ENCODE measurements at regions not wholly inside any gene's neighbourhood (a gene's known extent, or its start where the extent isn't known, plus 50 kb on each side); places are given as distances from the start of the nearest gene placed in this dataset.
"Not testable (repeated sequence)": the region's sequence is repeated elsewhere in the genome, so short reads cannot be mapped to it uniquely, and the experiment has no call there.

- no peak for DNase-seq (ENCODE audit: low read depth in 2 of 2)
Observed at GRCh38 chr3:106305882-106306435, 437.1 kb upstream of the CBLB start.

GRCh38 chr3:106309274-106309673 is 440.5 kb upstream of the CBLB start:
- DNase-seq (ENCODE audit: low read depth in 2 of 2): no peak

DNA sequence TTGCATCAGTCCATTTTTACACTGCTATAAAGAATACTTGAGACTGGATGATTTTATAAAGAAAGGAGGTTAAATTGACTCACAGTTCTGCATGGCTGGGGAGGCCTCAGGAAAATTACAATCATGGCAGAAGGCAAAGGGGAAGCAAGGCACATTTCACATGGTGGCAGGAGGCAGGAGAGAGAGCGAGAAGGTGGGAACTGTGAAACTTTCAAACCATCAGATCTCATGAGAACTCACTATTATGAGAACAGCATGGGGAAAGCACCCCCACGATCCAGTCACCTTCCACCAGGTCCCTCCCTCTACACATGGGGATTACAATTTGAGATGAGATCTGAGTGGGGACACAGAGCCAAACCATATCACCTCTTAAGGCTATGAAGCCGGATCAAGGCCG is 441.0 kb upstream of the CBLB start:
- DNase-seq (ENCODE audit: low read depth in 2 of 2): not testable (repeated sequence)

GRCh38 chr3:106317141-106318055 is 448.6 kb upstream of the CBLB start:
- no peak for DNase-seq (ENCODE audit: low read depth in 2 of 2)

- DNase-seq (ENCODE audit: low read depth in 2 of 2): not testable (repeated sequence)
Observed at GRCh38 chr3:106321438-106321837, 452.6 kb upstream of the CBLB start.

- DNase-seq (ENCODE audit: low read depth in 2 of 2): no peak
Observed at GRCh38 chr3:106323586-106323985, 454.8 kb upstream of the CBLB start.

GRCh38 chr3:106326941-106327695 is 458.3 kb upstream of the CBLB start:
- DNase-seq (ENCODE audit: low read depth in 2 of 2): no peak

DNA sequence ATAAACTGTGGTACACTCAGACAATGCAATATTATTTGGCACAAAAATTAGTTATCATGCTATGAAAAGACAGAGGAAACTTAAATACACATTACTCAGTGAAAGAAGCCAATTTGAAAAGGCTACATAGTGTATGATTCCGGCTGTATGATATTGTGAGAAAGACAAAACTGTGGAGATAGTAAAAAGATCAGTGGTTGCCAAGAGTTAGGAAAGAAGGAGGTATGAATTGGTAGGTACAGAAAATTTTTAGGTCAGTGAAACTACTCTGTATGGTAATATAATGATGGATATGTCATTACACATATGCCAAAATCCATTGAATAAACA is 458.8 kb upstream of the CBLB start:
- DNase-seq (ENCODE audit: low read depth in 2 of 2): no peak

- DNase-seq (ENCODE audit: low read depth in 2 of 2): no peak
Observed at GRCh38 chr3:106328224-106328623, 459.4 kb upstream of the CBLB start.

DNA sequence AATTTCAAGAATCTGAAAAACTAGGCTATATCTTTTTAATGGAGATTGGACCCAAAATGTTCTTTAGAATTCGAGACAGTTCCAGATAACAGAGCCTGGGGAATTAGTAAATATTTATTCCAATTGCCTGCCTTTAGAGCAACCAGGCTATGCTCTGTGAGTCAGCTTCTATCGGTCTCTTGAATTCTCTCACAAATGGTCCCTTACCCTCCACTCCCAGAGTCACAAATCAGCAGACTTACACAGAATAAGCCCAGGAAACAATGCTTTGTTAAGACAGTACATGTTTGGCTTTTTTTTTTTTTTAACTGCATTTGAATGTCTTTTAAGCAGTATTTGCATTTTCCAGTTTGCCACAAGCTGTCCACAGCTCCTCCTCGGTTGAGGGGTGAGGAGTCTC is 460.7 kb upstream of the CBLB start:
- no peak for DNase-seq (ENCODE audit: low read depth in 2 of 2)

- no peak for DNase-seq (ENCODE audit: low read depth in 2 of 2)
Observed at GRCh38 chr3:106331636-106332035, 462.8 kb upstream of the CBLB start.

DNA sequence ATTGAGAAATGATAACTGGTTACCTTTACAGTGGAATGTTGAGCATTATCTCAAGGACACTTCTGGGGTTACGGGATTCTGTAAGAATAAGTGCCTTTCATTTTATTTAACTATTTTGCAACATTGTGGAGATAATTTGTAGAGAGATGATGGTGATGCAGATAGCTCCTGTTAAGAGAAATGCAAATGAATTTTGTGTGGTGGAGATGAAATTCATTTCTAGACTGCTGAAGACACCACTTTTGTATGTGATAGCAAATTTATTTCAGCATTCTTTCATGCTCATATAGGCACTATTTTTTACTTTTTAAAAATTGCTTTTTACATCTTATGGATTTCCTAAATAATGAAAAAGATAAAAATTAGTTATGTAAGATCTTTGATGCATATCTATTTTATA is 463.3 kb upstream of the CBLB start:
- DNase-seq (ENCODE audit: low read depth in 2 of 2): no peak

GRCh38 chr3:106332884-106333283 is 464.1 kb upstream of the CBLB start:
- DNase-seq (ENCODE audit: low read depth in 2 of 2): peak in 1 of 2 donors; percentile 22

GRCh38 chr3:106333911-106334618 is 465.3 kb upstream of the CBLB start:
- peak; percentile 60 to 63 for DNase-seq (ENCODE audit: low read depth in 2 of 2)

DNA sequence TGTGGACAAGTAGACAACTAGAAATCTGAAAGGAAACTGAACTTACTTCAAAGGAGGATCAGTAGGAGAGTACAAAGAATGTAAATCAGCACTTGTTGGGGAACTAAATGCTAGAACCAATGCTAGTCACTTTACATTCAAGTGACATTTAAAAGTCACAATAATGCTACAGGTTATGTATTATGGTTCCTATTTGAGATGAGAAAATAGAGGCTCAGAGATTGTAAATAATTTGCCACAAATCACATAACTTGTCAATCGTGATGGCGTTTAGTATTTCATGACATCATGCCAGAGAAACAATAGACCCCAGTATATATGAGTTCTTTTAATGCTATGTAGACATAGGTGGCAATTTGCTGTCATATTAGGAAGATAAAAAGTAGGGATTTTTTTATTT is 467.8 kb upstream of the CBLB start:
- no peak for DNase-seq (ENCODE audit: low read depth in 2 of 2)

GRCh38 chr3:106337116-106337515 is 468.3 kb upstream of the CBLB start:
- no peak for DNase-seq (ENCODE audit: low read depth in 2 of 2)

DNA sequence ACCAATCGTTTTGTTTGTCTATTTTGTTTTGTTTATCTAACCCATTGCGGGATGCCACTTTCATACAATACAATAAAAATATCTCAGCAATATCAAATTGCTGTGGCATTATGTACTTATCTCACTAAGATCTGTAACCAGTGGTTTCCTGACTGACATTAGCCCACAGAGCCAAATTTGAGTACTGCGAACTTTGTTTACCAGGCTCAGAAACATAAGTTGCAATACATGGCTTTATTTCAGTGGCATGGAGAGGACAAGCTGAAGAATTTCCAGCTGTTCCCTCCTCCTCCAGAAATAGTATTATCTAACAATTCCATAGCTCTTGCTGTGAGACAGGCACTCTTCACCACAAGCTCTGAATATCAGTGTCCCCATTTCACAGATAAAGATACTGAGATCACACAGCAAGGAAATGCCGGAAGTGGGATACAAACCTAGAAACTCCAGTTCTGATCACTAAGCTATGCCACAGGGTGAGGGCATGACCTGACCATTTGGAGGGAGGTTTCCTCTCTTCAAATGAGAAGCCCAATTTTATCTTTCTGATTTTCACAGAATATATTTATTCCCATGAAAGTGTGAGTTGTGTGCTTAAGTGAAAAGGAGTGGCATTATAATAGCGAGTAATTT is 469.9 kb upstream of the CBLB start:
- no peak for DNase-seq (ENCODE audit: low read depth in 2 of 2)

DNA sequence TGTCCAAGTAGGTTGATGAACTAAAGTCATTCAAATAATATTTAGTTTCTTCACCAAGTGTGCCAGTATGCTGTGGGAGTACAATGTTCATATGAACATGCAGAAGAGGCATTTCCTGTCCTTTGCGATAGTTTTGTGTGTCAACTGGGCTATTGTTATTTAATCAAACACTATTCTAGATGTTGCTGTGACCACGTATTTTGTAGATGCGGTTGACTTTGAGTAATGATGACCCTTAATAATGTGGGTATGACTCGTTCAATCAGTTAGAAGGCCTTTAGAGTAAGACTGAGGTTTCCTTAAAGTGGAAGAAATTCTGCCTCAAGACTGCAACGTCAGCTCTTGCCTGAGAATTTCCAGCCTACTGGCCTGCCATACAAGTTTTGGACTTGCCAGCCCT is 470.7 kb upstream of the CBLB start:
- no peak for DNase-seq (ENCODE audit: low read depth in 2 of 2)

DNA sequence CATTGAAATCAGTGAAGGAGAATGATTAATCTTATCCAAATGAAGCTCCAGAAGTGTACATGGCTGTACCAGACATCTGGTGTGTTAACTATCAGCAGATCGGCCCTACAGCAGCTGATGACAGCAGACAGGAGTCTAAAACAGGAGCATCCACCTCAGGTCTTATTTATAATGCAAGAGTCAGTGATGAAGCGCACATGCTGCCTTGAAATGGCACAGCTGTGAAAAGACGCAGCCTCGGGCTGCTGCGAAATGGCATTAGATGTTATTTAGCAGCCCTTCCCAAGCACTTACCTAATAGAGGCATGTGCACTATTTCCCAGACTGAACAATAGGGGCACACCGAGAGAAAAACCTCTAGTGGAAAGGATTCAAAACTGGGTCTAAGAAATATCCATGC is 472.3 kb upstream of the CBLB start:
- DNase-seq (ENCODE audit: low read depth in 2 of 2): no peak

DNA sequence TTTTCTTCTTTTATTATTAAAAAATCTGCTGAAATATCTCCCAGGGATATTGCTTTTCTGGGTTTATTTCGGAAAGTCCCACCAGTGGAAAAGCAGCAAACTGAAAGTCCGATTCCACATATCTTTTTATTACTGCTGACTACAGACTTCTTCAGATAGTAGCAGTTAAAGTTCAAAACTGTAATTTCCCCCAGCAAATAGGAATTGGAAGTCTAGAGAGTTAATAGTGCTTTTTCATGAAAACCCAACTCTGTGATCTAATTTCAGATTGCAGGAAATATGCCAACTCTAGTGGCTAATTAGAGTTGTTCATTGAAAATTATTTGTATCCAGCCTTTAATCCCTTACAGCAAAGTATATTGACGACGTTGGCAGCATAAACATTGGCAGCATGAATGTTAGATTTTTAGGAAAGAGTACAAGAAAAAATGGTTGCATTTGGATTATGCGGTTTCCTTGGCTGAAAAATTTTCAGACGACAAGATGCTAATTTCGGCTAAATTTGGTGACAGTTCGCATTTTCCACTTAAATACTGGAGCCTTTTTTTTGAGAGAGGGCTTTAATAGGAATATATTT is 472.9 kb upstream of the CBLB start:
- no peak for DNase-seq (ENCODE audit: low read depth in 2 of 2)

- DNase-seq (ENCODE audit: low read depth in 2 of 2): no peak
Observed at GRCh38 chr3:106342386-106342785, 473.6 kb upstream of the CBLB start.
